KBM-7 (cell line): ENCODE measurements at regions not wholly inside any gene's neighbourhood (a gene's known extent, or its start where the extent isn't known, plus 50 kb on each side); places are given as distances from the start of the nearest gene placed in this dataset.

Experiments
- DNase-seq: peaks from one replicate; pipeline ENCODE4 v3.0.0-alpha.2; 2015
- in situ Hi-C: fragments of 300-500 bp; cut with MboI; formaldehyde crosslinking; loops from 2 replicates; pipeline ENCODE4 v1.14.3; 2020; ENCODE audit warnings: low sequenced_read_pairs, low pct_unique_long_range_greater_than_20kb, mixed read lengths

- no peak for DNase-seq
- in situ Hi-C loops, result no loop called here
Measured at GRCh38 chr5:142446960-142447279, 122.1 kb upstream of the SPRY4 start.

GRCh38 chr5:142446131-142446959, 121.5 kb upstream of the SPRY4 start:
- DNase-seq, result no peak
- in situ Hi-C loops, result no loop called here

GRCh38 chr5:142445266-142445665, 120.4 kb upstream of the SPRY4 start:
- DNase-seq, result no peak
- in situ Hi-C loops, result no loop called here

- DNase-seq, result no peak
- in situ Hi-C loops, result no loop called here
Measured at GRCh38 chr5:142441616-142442015, 116.8 kb upstream of the SPRY4 start.

GRCh38 chr5:142439207-142439860, 114.5 kb upstream of the SPRY4 start:
- in situ Hi-C loops, result no loop called here
- no peak for DNase-seq

GRCh38 chr5:142438573-142438972, 113.8 kb upstream of the SPRY4 start:
- in situ Hi-C loops, result no loop called here
- DNase-seq, result no peak

- in situ Hi-C loops, result no loop called here
Measured at GRCh38 chr5:142437563-142437962, 112.7 kb upstream of the SPRY4 start.

GRCh38 chr5:142435410-142436115, 110.7 kb upstream of the SPRY4 start:
- no peak for DNase-seq
- in situ Hi-C loops, result no loop called here

More at GRCh38 chr5:142437563-142437962, 112.7 kb upstream of the SPRY4 start:
- no peak for DNase-seq

GRCh38 chr5:142434322-142434612, 109.4 kb upstream of the SPRY4 start:
- in situ Hi-C loops, result no loop called here
- no peak for DNase-seq

GRCh38 chr5:142433526-142434321, 108.9 kb upstream of the SPRY4 start:
- in situ Hi-C loops, result no loop called here
- no peak for DNase-seq

GRCh38 chr5:142432961-142433360, 108.1 kb upstream of the SPRY4 start:
- in situ Hi-C loops, result no loop called here

GRCh38 chr5:142432369-142432863, 107.6 kb upstream of the SPRY4 start:
- no peak for DNase-seq

More at GRCh38 chr5:142432961-142433360, 108.1 kb upstream of the SPRY4 start:
- DNase-seq, result no peak

GRCh38 chr5:142428773-142429473, 104.1 kb upstream of the SPRY4 start:
- no peak for DNase-seq
- in situ Hi-C loops, result no loop called here

More at GRCh38 chr5:142432369-142432863, 107.6 kb upstream of the SPRY4 start:
- in situ Hi-C loops, result no loop called here

- no peak for DNase-seq
- in situ Hi-C loops, result no loop called here
Measured at GRCh38 chr5:142428036-142428772, 103.4 kb upstream of the SPRY4 start.

GRCh38 chr5:142427529-142427928, 102.7 kb upstream of the SPRY4 start:
- no peak for DNase-seq
- in situ Hi-C loops, result no loop called here

- DNase-seq, result no peak
- in situ Hi-C loops, result no loop called here
Measured at GRCh38 chr5:142427015-142427364, 102.2 kb upstream of the SPRY4 start.

- in situ Hi-C loops, result no loop called here
- DNase-seq, result no peak
Measured at GRCh38 chr5:142426129-142427014, 101.6 kb upstream of the SPRY4 start.
